SK-N-SH treated with all-trans-retinoic acid at 6 μM for 48 hours (cell line): ENCODE measurements at regions not wholly inside any gene's neighbourhood (a gene's known extent, or its start where the extent isn't known, plus 50 kb on each side); places are given as distances from the start of the nearest gene placed in this dataset.

Source experiments
- ATAC-seq: fragments of 200-7000 bp; cut with Tn5 transposase; 3 replicates; pipeline ENCODE4 v1.9.1; 2020; ENCODE audit warnings: mild to moderate bottlenecking, moderate library complexity
- ARNTL ChIP-seq: fragments of 450-650 bp; formaldehyde crosslinking; IDR thresholded peaks from 2 replicates; pipeline ENCODE4 v1.5.0; 2020; ENCODE audit warnings: low read depth, mild to moderate bottlenecking, moderate library complexity, borderline replicate concordance
- BACH2 ChIP-seq: fragments of 250-450 bp; sonication (Bioruptor Pico); IDR thresholded peaks from 2 replicates; pipeline ENCODE4 v1.9.0; 2021; ENCODE audit warnings: mild to moderate bottlenecking, borderline replicate concordance
- ESRRG ChIP-seq: fragments of 250-450 bp; sonication (Bioruptor Pico); IDR thresholded peaks from 2 replicates; pipeline ENCODE4 v1.6.1; 2021; ENCODE audit warnings: mild to moderate bottlenecking
- GLIS3 ChIP-seq: fragments of 250-450 bp; sonication (Bioruptor Pico); IDR thresholded peaks from 2 replicates; pipeline ENCODE4 v1.5.0; 2020; ENCODE audit warnings: mild to moderate bottlenecking, moderate library complexity
- ISL1 ChIP-seq: fragments of 250-450 bp; sonication (Bioruptor Pico); IDR thresholded peaks from 2 replicates; pipeline ENCODE4 v2.1.2; 2022; ENCODE audit warnings: mild to moderate bottlenecking, moderate library complexity
- OSR1 ChIP-seq: fragments of 250-450 bp; sonication (Bioruptor Pico); IDR thresholded peaks from 2 replicates; pipeline ENCODE4 v1.8.0; 2022; ENCODE audit warnings: moderate library complexity, mild to moderate bottlenecking, inconsistent platforms
- RARB ChIP-seq: fragments of 250-450 bp; sonication (Bioruptor Pico); IDR thresholded peaks from 2 replicates; pipeline ENCODE4 v1.8.0; 2021; ENCODE audit warnings: mild to moderate bottlenecking, moderate library complexity
- SNAI2 ChIP-seq: fragments of 250-450 bp; sonication (Bioruptor Pico); IDR thresholded peaks from 2 replicates; pipeline ENCODE4 v1.5.0; 2020; ENCODE audit warnings: mild to moderate bottlenecking, moderate library complexity
- TCF4 ChIP-seq: fragments of 250-450 bp; sonication (Bioruptor Pico); IDR thresholded peaks from 2 replicates; pipeline ENCODE4 v1.8.0; 2021; ENCODE audit warnings: mild to moderate bottlenecking, moderate library complexity, borderline replicate concordance
- TOX ChIP-seq: fragments of 250-450 bp; sonication (Bioruptor Pico); IDR thresholded peaks from 2 replicates; pipeline ENCODE4 v1.8.0; 2021; ENCODE audit warnings: mild to moderate bottlenecking, moderate library complexity, borderline replicate concordance
- ZFP3 ChIP-seq: fragments of 250-450 bp; sonication (Bioruptor Pico); IDR thresholded peaks from 2 replicates; pipeline ENCODE4 v1.5.0; 2020; ENCODE audit warnings: mild to moderate bottlenecking, moderate library complexity
- ZNF565 ChIP-seq: fragments of 450-650 bp; formaldehyde crosslinking; conservative IDR thresholded peaks from 2 replicates; pipeline ENCODE4 v1.5.0; 2020; ENCODE audit warnings: low read depth, mild to moderate bottlenecking, moderate library complexity
- ZNF70 ChIP-seq: fragments of 450-650 bp; formaldehyde crosslinking; IDR thresholded peaks from 2 replicates; pipeline ENCODE4 v1.5.0; 2020; ENCODE audit warnings: mild to moderate bottlenecking, moderate library complexity
- ZNF8 ChIP-seq: fragments of 450-650 bp; formaldehyde crosslinking; IDR thresholded peaks from 2 replicates; pipeline ENCODE4 v1.5.0; 2020; ENCODE audit warnings: mild to moderate bottlenecking, moderate library complexity
- TF ChIP-seq, protein P1 (sequence below): fragments of 250-450 bp; sonication (Bioruptor Pico); IDR thresholded peaks from 2 replicates; pipeline ENCODE4 v1.8.0; 2020; ENCODE audit warnings: mild to moderate bottlenecking, moderate library complexity, borderline replicate concordance
- TF ChIP-seq, protein P2 (sequence below): fragments of 250-450 bp; sonication (Bioruptor Pico); IDR thresholded peaks from 2 replicates; pipeline ENCODE4 v1.5.0; 2020; ENCODE audit warnings: mild to moderate bottlenecking, moderate library complexity
- TF ChIP-seq, protein P3 (sequence below): fragments of 250-450 bp; sonication (Bioruptor Pico); IDR thresholded peaks from 2 replicates; pipeline ENCODE4 v1.5.1; 2021; ENCODE audit warnings: mild to moderate bottlenecking, moderate library complexity
- TF ChIP-seq, protein P4 (sequence below): fragments of 250-450 bp; sonication (Bioruptor Pico); IDR thresholded peaks from 2 replicates; pipeline ENCODE4 v1.8.0; 2021; ENCODE audit warnings: low read depth, mild to moderate bottlenecking, moderate library complexity, borderline replicate concordance
- TF ChIP-seq, protein P5 (sequence below): fragments of 250-450 bp; sonication (Bioruptor Pico); IDR thresholded peaks from 2 replicates; pipeline ENCODE4 v1.5.1; 2020; ENCODE audit warnings: low read depth, mild to moderate bottlenecking, moderate library complexity

DNA sequence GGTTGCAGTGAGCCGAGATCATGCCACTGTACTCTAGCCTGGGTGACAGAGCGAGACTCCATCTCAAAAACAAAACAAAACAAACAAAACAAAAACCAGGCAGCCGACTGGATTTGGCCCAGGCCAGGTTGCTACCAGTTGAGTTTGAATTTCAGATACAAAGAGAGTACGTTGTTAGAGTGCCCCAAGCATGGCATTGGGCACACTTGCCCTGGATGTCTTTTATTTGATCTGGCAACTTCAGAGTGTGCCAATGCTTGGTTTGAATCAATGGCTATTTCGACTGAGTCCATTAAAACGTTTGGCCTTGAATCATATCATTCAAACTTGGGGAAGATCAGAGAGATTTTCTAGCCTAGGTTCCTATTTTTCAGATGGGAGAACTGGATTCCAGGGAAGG is 213.4 kb upstream of the SHH start:
- ATAC-seq = no peak
- no peak for TF ChIP-seq OSR1 (CRISPR knock-in tag)
- TF ChIP-seq ZNF8 (CRISPR knock-in tag) = no peak
- TF ChIP-seq ESRRG = no peak
- no peak for TF ChIP-seq ARNTL (CRISPR knock-in tag)
- TF ChIP-seq, protein P1, sequence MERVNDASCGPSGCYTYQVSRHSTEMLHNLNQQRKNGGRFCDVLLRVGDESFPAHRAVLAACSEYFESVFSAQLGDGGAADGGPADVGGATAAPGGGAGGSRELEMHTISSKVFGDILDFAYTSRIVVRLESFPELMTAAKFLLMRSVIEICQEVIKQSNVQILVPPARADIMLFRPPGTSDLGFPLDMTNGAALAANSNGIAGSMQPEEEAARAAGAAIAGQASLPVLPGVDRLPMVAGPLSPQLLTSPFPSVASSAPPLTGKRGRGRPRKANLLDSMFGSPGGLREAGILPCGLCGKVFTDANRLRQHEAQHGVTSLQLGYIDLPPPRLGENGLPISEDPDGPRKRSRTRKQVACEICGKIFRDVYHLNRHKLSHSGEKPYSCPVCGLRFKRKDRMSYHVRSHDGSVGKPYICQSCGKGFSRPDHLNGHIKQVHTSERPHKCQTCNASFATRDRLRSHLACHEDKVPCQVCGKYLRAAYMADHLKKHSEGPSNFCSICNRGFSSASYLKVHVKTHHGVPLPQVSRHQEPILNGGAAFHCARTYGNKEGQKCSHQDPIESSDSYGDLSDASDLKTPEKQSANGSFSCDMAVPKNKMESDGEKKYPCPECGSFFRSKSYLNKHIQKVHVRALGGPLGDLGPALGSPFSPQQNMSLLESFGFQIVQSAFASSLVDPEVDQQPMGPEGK (CRISPR knock-in tag) = no peak
- TF ChIP-seq, protein P2, sequence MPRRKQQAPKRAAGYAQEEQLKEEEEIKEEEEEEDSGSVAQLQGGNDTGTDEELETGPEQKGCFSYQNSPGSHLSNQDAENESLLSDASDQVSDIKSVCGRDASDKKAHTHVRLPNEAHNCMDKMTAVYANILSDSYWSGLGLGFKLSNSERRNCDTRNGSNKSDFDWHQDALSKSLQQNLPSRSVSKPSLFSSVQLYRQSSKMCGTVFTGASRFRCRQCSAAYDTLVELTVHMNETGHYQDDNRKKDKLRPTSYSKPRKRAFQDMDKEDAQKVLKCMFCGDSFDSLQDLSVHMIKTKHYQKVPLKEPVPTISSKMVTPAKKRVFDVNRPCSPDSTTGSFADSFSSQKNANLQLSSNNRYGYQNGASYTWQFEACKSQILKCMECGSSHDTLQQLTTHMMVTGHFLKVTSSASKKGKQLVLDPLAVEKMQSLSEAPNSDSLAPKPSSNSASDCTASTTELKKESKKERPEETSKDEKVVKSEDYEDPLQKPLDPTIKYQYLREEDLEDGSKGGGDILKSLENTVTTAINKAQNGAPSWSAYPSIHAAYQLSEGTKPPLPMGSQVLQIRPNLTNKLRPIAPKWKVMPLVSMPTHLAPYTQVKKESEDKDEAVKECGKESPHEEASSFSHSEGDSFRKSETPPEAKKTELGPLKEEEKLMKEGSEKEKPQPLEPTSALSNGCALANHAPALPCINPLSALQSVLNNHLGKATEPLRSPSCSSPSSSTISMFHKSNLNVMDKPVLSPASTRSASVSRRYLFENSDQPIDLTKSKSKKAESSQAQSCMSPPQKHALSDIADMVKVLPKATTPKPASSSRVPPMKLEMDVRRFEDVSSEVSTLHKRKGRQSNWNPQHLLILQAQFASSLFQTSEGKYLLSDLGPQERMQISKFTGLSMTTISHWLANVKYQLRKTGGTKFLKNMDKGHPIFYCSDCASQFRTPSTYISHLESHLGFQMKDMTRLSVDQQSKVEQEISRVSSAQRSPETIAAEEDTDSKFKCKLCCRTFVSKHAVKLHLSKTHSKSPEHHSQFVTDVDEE (CRISPR knock-in tag) = no peak
- no peak for TF ChIP-seq SNAI2 (CRISPR knock-in tag)

DNA sequence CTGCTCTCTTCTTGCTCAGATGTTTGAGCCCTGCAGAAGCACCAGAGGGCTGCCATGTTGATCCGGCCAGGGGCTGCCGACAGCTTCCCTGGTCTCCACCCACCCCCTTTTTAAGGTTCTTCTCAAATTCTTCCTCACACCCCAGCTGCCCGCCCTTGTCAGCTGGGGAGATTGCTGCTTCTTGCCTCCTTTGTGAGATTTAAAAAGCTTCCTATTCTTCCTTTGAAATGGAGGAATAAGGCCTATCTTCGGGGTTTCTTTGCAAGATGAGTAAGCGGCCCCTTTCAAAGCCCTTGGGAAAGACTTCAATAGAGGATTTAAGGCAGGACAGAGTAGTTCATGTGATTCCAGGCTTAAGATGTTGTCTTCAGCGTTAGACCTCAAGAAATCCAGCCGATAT is 211.9 kb upstream of the SHH start:
- no peak for ATAC-seq

More for the DNA sequence above, 211.9 kb upstream of the SHH start:
- TF ChIP-seq ZNF8 (CRISPR knock-in tag) = no peak
- no peak for TF ChIP-seq ESRRG
- TF ChIP-seq, protein P3, sequence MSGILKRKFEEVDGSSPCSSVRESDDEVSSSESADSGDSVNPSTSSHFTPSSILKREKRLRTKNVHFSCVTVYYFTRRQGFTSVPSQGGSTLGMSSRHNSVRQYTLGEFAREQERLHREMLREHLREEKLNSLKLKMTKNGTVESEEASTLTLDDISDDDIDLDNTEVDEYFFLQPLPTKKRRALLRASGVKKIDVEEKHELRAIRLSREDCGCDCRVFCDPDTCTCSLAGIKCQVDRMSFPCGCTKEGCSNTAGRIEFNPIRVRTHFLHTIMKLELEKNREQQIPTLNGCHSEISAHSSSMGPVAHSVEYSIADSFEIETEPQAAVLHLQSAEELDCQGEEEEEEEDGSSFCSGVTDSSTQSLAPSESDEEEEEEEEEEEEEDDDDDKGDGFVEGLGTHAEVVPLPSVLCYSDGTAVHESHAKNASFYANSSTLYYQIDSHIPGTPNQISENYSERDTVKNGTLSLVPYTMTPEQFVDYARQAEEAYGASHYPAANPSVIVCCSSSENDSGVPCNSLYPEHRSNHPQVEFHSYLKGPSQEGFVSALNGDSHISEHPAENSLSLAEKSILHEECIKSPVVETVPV (CRISPR knock-in tag) = no peak
- no peak for TF ChIP-seq ISL1 (CRISPR knock-in tag)
- TF ChIP-seq SNAI2 (CRISPR knock-in tag) = no peak
- no peak for TF ChIP-seq ZNF565 (CRISPR knock-in tag)
- no peak for TF ChIP-seq TOX
- TF ChIP-seq, protein P4, sequence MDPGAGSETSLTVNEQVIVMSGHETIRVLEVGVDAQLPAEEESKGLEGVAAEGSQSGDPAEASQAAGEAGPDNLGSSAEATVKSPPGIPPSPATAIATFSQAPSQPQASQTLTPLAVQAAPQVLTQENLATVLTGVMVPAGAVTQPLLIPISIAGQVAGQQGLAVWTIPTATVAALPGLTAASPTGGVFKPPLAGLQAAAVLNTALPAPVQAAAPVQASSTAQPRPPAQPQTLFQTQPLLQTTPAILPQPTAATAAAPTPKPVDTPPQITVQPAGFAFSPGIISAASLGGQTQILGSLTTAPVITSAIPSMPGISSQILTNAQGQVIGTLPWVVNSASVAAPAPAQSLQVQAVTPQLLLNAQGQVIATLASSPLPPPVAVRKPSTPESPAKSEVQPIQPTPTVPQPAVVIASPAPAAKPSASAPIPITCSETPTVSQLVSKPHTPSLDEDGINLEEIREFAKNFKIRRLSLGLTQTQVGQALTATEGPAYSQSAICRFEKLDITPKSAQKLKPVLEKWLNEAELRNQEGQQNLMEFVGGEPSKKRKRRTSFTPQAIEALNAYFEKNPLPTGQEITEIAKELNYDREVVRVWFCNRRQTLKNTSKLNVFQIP = no peak
- TF ChIP-seq TCF4 (CRISPR knock-in tag) = no peak
- TF ChIP-seq GLIS3 (CRISPR knock-in tag) = no peak
- TF ChIP-seq, protein P2 (CRISPR knock-in tag) = no peak
- TF ChIP-seq ZNF70 (CRISPR knock-in tag) = no peak
- no peak for TF ChIP-seq ZFP3 (CRISPR knock-in tag)
- TF ChIP-seq, protein P5, sequence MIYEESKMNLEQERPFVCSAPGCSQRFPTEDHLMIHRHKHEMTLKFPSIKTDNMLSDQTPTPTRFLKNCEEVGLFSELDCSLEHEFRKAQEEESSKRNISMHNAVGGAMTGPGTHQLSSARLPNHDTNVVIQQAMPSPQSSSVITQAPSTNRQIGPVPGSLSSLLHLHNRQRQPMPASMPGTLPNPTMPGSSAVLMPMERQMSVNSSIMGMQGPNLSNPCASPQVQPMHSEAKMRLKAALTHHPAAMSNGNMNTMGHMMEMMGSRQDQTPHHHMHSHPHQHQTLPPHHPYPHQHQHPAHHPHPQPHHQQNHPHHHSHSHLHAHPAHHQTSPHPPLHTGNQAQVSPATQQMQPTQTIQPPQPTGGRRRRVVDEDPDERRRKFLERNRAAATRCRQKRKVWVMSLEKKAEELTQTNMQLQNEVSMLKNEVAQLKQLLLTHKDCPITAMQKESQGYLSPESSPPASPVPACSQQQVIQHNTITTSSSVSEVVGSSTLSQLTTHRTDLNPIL (CRISPR knock-in tag) = no peak
- TF ChIP-seq BACH2 = no peak
- TF ChIP-seq RARB (CRISPR knock-in tag) = no peak
- TF ChIP-seq ARNTL (CRISPR knock-in tag) = no peak
